GM23248 (cell line): ENCODE measurements at regions not wholly inside any gene's neighbourhood (a gene's known extent, or its start where the extent isn't known, plus 50 kb on each side); places are given as distances from the start of the nearest gene placed in this dataset.
"Not testable (repeated sequence)": the region's sequence is repeated elsewhere in the genome, so short reads cannot be mapped to it uniquely, and the experiment has no call there.

Source experiments
- DNase-seq: peaks from one replicate; pipeline ENCODE4 v3.0.0-alpha.2; 2015
- H2AFZ ChIP-seq: fragments of 200-600 bp; sonication (generic); 2 replicates; pipeline ENCODE4 v1.6.1; 2016; ENCODE audit warnings: antibody characterized with exemption
- H3F3A ChIP-seq: fragments of 200-600 bp; sonication (generic); 2 replicates; pipeline ENCODE4 v1.6.1; 2016; ENCODE audit warnings: mild to moderate bottlenecking, antibody characterized with exemption, mixed run types; ENCODE audit not compliant: insufficient read depth
- H3K27ac ChIP-seq: fragments of 200-600 bp; sonication (generic); 2 replicates; pipeline ENCODE4 v1.5.1; 2016; ENCODE audit warnings: mild to moderate bottlenecking
- H3K27me3 ChIP-seq: fragments of 200-600 bp; sonication (generic); replicated peaks from 2 replicates; pipeline ENCODE4 v1.6.1; 2016; ENCODE audit warnings: mild to moderate bottlenecking; ENCODE audit not compliant: insufficient read depth
- H3K36me3 ChIP-seq: fragments of 200-600 bp; sonication (generic); 2 replicates; pipeline ENCODE4 v1.6.1; 2016; ENCODE audit warnings: low read depth, mild to moderate bottlenecking
- H3K4me1 ChIP-seq: fragments of 200-600 bp; sonication (generic); 2 replicates; pipeline ENCODE4 v1.6.1; 2016; ENCODE audit warnings: mild to moderate bottlenecking; ENCODE audit not compliant: insufficient read depth
- H3K4me2 ChIP-seq: fragments of 200-600 bp; sonication (generic); one replicate; pipeline ENCODE4 v1.6.1; 2016; ENCODE audit warnings: mild to moderate bottlenecking; ENCODE audit not compliant: unreplicated experiment
- H3K4me3 ChIP-seq: fragments of 200-600 bp; sonication (generic); 2 replicates; pipeline ENCODE4 v1.5.1; 2016; ENCODE audit warnings: mild to moderate bottlenecking
- H3K79me2 ChIP-seq: fragments of 200-600 bp; sonication (generic); 2 replicates; pipeline ENCODE4 v1.6.1; 2016; ENCODE audit warnings: mild to moderate bottlenecking; ENCODE audit not compliant: insufficient read depth
- H3K9ac ChIP-seq: fragments of 200-600 bp; sonication (generic); 2 replicates; pipeline ENCODE4 v1.6.1; 2016; ENCODE audit warnings: mild to moderate bottlenecking
- H3K9me2 ChIP-seq: fragments of 200-600 bp; sonication (generic); 2 replicates; pipeline ENCODE4 v1.6.1; 2016; ENCODE audit warnings: mixed run types, mild to moderate bottlenecking, moderate library complexity; ENCODE audit not compliant: insufficient read depth
- H3K9me3 ChIP-seq: fragments of 200-600 bp; sonication (generic); one replicate; pipeline ENCODE4 v1.6.1; 2017; ENCODE audit warnings: low read depth
- H4K20me1 ChIP-seq: fragments of 200-600 bp; sonication (generic); 2 replicates; pipeline ENCODE4 v1.6.0; 2016; ENCODE audit not compliant: insufficient read depth
- EZH2 ChIP-seq: fragments of 200-600 bp; sonication (generic); IDR thresholded peaks from 2 replicates; pipeline ENCODE4 v1.6.1; 2018; ENCODE audit warnings: antibody characterized with exemption, mild to moderate bottlenecking; ENCODE audit not compliant: insufficient read depth, poor library complexity, severe bottlenecking
- EZH2phosphoT487 ChIP-seq: fragments of 200-600 bp; sonication (generic); IDR thresholded peaks from 2 replicates; pipeline ENCODE4 v1.6.1; 2018; ENCODE audit warnings: antibody characterized with exemption, moderate library complexity, mild to moderate bottlenecking, low read depth; ENCODE audit not compliant: insufficient read depth
- WGBS, 2 experiments: methylation state at CpG; one replicate each; pipeline ENCODE4 v1.1.6; 2015 to 2017; ENCODE audit warnings: low lambda C conversion rate in 2 of 2, low coverage in 1 of 2; ENCODE audit errors: missing lambda C conversion rate in 2 of 2; 5-methylcytosine and 5-hydroxymethylcytosine counted together
- in situ Hi-C: fragments of 300-500 bp; cut with MboI; formaldehyde crosslinking; loops from 2 replicates; pipeline ENCODE4 v1.15.0; 2020

GRCh38 chr11:112663947-112664634, 297.1 kb upstream of the NCAM1 start:
- Histone ChIP-seq H3F3A (no peaks in the 10 kb centered on the region), H3K4me2 (no peak overlapping the region), H3K27me3 (peaks cover 9% of the 10 kb centered on the region), H3K27ac (no peak overlapping the region), H3K9ac (no peak overlapping the region), H3K36me3 (no peaks in the 10 kb centered on the region), H3K9me3 (no peaks in the 10 kb centered on the region), H4K20me1 (no peaks in the 10 kb centered on the region), H3K79me2 (no peaks in the 10 kb centered on the region), H3K4me3 (no peak overlapping the region), H2AFZ (no peak overlapping the region), H3K4me1 (no peaks in the 10 kb centered on the region), H3K9me2 (no peaks in the 10 kb centered on the region)
- TF ChIP-seq EZH2 (no peak), EZH2phosphoT487 (no peak)
- 56 to 59% methylated on average over 4 of the region's 4 CpGs for WGBS, 2 experiments
- DNase-seq = no peak
- in situ Hi-C loops = no loop called here

- no peak for TF ChIP-seq EZH2
- TF ChIP-seq EZH2phosphoT487 = no peak
- Histone ChIP-seq H3K36me3 (no peaks in the 10 kb centered on the region), H3K4me2 (no peak overlapping the region), H2AFZ (no peak overlapping the region), H3K4me3 (no peak overlapping the region), H3K27ac (no peak overlapping the region), H3K9me2 (no peaks in the 10 kb centered on the region), H3K4me1 (no peaks in the 10 kb centered on the region), H3K27me3 (peaks cover 9% of the 10 kb centered on the region), H3K79me2 (no peaks in the 10 kb centered on the region), H4K20me1 (no peaks in the 10 kb centered on the region), H3F3A (no peaks in the 10 kb centered on the region), H3K9me3 (no peaks in the 10 kb centered on the region), H3K9ac (no peak overlapping the region)
- in situ Hi-C loops = no loop called here
- 52 to 58% methylated on average over 2 of the region's 2 CpGs for WGBS, 2 experiments
- no peak for DNase-seq
Measured at GRCh38 chr11:112665291-112665690, 295.9 kb upstream of the NCAM1 start.

- Histone ChIP-seq H3K4me2 (no peak overlapping the region), H3K27ac (no peak overlapping the region), H3K36me3 (no peaks in the 10 kb centered on the region), H3K79me2 (no peaks in the 10 kb centered on the region), H2AFZ (no peak overlapping the region), H3K4me3 (no peak overlapping the region), H3K27me3 (peaks cover 9% of the 10 kb centered on the region), H3K9me2 (no peaks in the 10 kb centered on the region), H3K9me3 (no peaks in the 10 kb centered on the region), H4K20me1 (no peaks in the 10 kb centered on the region), H3F3A (no peaks in the 10 kb centered on the region), H3K9ac (no peak overlapping the region), H3K4me1 (no peaks in the 10 kb centered on the region)
- no peak for TF ChIP-seq EZH2
- TF ChIP-seq EZH2phosphoT487 = no peak
- 48 to 64% methylated on average over 1 of the region's 1 CpG for WGBS, 2 experiments
- in situ Hi-C loops = no loop called here
- DNase-seq = no peak
Measured at GRCh38 chr11:112666253-112666652, 295.0 kb upstream of the NCAM1 start.

GRCh38 chr11:112670806-112671570, 290.2 kb upstream of the NCAM1 start:
- H3K79me2 ChIP-seq = no peaks in the 10 kb centered on the region
- no peak overlapping the region for H3K4me3 ChIP-seq
- no peak overlapping the region for H3K27ac ChIP-seq
- no peak overlapping the region for H3K4me2 ChIP-seq
- H3K9ac ChIP-seq = no peak overlapping the region
- H3F3A ChIP-seq = no peaks in the 10 kb centered on the region
- in situ Hi-C loops = no loop called here
- TF ChIP-seq EZH2 (no peak), EZH2phosphoT487 (no peak)
- H4K20me1 ChIP-seq = no peaks in the 10 kb centered on the region
- no peaks in the 10 kb centered on the region; the same call in 1 of the 2 replicates for H3K27me3 ChIP-seq
- no peaks in the 10 kb centered on the region for H3K9me2 ChIP-seq
- no peaks in the 10 kb centered on the region for H3K36me3 ChIP-seq
- H3K9me3 ChIP-seq = no peaks in the 10 kb centered on the region
- no peak for DNase-seq
- no peaks in the 10 kb centered on the region for H3K4me1 ChIP-seq
- WGBS, 2 experiments = 38 to 44% methylated on average over 7 of the region's 7 CpGs
- H2AFZ ChIP-seq = no peak overlapping the region

- 40 to 48% methylated on average over 2 of the region's 2 CpGs for WGBS, 2 experiments
- H2AFZ ChIP-seq, H3K4me2 ChIP-seq, H3K9ac ChIP-seq, H4K20me1 ChIP-seq, DNase-seq, H3K9me2 ChIP-seq, H3K27me3 ChIP-seq, H3K9me3 ChIP-seq, H3K4me3 ChIP-seq, H3F3A ChIP-seq, H3K36me3 ChIP-seq, H3K79me2 ChIP-seq, in situ Hi-C loops, H3K4me1 ChIP-seq, H3K27ac ChIP-seq: not testable (repeated sequence)
Measured at GRCh38 chr11:112673401-112673800, 287.8 kb upstream of the NCAM1 start.
